HCT116 (cell line): ENCODE measurements at regions not wholly inside any gene's neighbourhood (a gene's known extent, or its start where the extent isn't known, plus 50 kb on each side); places are given as distances from the start of the nearest gene placed in this dataset.
A peak's percentile ranks its signal among the peaks of the same experiment; 100 is the strongest.

Experiments used
- ATAC-seq: fragments of 200-7000 bp; cut with Tn5 transposase; 2 replicates; pipeline ENCODE4 v1.9.1; 2020; ENCODE audit warnings: mild to moderate bottlenecking, moderate library complexity
- BruUV-seq: library from RNA; stranded (reverse); fragments of 400-500 nt; replicated peaks from 2 replicates; lab custom pipeline; 2021; lab: Mats Ljungman, UMichigan
- CTCF ChIA-PET: fragments of 300-600 bp; sonication (Branson Sonifier 250); formaldehyde crosslinking; loops from one replicate; lab custom pipeline; 2021; ENCODE audit warnings: antibody characterized with exemption; lab: Charles Lee
- POLR2A ChIA-PET: fragments of 300-600, 350-600 bp; sonication (Branson Sonifier 250); formaldehyde crosslinking; loops from one replicate; lab custom pipeline; 2021; ENCODE audit warnings: antibody characterized with exemption; lab: Charles Lee
- RAD21 ChIA-PET, 2 experiments: fragments of 300-600 bp; sonication (Branson Sonifier 250); formaldehyde crosslinking; loops; one replicate each; lab custom pipeline; 2023; ENCODE audit warnings: low total read pairs in 2 of 2; ENCODE audit not compliant: uncharacterized antibody in 2 of 2, unreplicated experiment in 2 of 2, low non-redundant PET in 1 of 2; lab: Charles Lee
- DNase-seq: peaks from one replicate; pipeline ENCODE4 v3.0.0-alpha.2; 2010; ENCODE audit warnings: low read depth, low spot score
- H2AFZ ChIP-seq: fragments of 200-600 bp; shearing (Covaris generic), sonication (generic); 2 replicates; pipeline ENCODE4 v1.6.1; 2017; ENCODE audit warnings: low read depth, mixed run types, mixed read lengths, antibody characterized with exemption, low read length; ENCODE audit not compliant: poor library complexity, severe bottlenecking
- H3K27ac ChIP-seq: 2 replicates; pipeline ENCODE4 v1.5.1; 2012; ENCODE audit warnings: low read depth, low read length
- H3K27me3 ChIP-seq: fragments of 200-600 bp; sonication (generic); 2 replicates; pipeline ENCODE4 v1.6.1; 2016; ENCODE audit warnings: mixed run types, low read length, mixed read lengths; ENCODE audit not compliant: insufficient read depth
- H3K36me3 ChIP-seq, 2 experiments: fragments of 200-500 bp in 1 of 2; fragments of 200-600 bp in 1 of 2; sonication (Bioruptor generic) in 1 of 2; sonication (generic) in 1 of 2; 2 replicates each; pipeline versions ENCODE4 v1.5.1 to v1.6.1; 2014 to 2016; ENCODE audit warnings: low read length in 2 of 2, inconsistent platforms in 1 of 2, mixed read lengths in 1 of 2, mixed run types in 1 of 2; ENCODE audit not compliant: insufficient read depth in 2 of 2, control insufficient read depth in 1 of 2
- H3K4me1 ChIP-seq, 2 experiments: fragments of 200-600 bp in 1 of 2; sonication (generic) in 1 of 2; 2 replicates each; pipeline versions ENCODE4 v1.5.1 to v1.6.1; 2012 to 2017; ENCODE audit warnings: low read length in 2 of 2, inconsistent platforms in 1 of 2, mild to moderate bottlenecking in 1 of 2, mixed read lengths in 1 of 2, mixed run types in 1 of 2, moderate library complexity in 1 of 2; ENCODE audit not compliant: insufficient read depth in 2 of 2, control insufficient read depth in 1 of 2
- H3K4me2 ChIP-seq: fragments of 200-600 bp; sonication (generic); 2 replicates; pipeline ENCODE4 v1.6.1; 2017; ENCODE audit warnings: mixed run types, low read length, mixed read lengths
- H3K4me3 ChIP-seq, 2 experiments: fragments of 200-600 bp in 1 of 2; sonication (generic) in 1 of 2; replicated peaks in 1 of 2; 2 replicates each; pipeline ENCODE4 v1.5.1; 2011 to 2016; ENCODE audit warnings: low read length in 2 of 2, control low read depth in 1 of 2, low read depth in 1 of 2, mild to moderate bottlenecking in 1 of 2, mixed read lengths in 1 of 2, mixed run types in 1 of 2
- H3K79me2 ChIP-seq: fragments of 200-600 bp; sonication (generic); 2 replicates; pipeline ENCODE4 v1.6.1; 2017; ENCODE audit warnings: mild to moderate bottlenecking, mixed run types, low read length, moderate library complexity, mixed read lengths; ENCODE audit not compliant: insufficient read depth
- H3K9ac ChIP-seq: fragments of 200-600 bp; sonication (generic); 2 replicates; pipeline ENCODE4 v1.6.1; 2016; ENCODE audit warnings: low read length, mixed read lengths
- H3K9me2 ChIP-seq: fragments of 200-600 bp; sonication (generic), shearing (Covaris generic); 2 replicates; pipeline ENCODE4 v1.6.1; 2017; ENCODE audit warnings: mixed run types, mild to moderate bottlenecking, moderate library complexity; ENCODE audit not compliant: insufficient read depth
- H3K9me3 ChIP-seq, 2 experiments: fragments of 200-500 bp in 1 of 2; fragments of 200-600 bp in 1 of 2; sonication (Bioruptor generic) in 1 of 2; sonication (generic) in 1 of 2; 2 replicates each; pipeline ENCODE4 v1.6.1; 2014 to 2017; ENCODE audit warnings: low read length in 2 of 2, mixed read lengths in 2 of 2, inconsistent platforms in 1 of 2, low read depth in 1 of 2, mild to moderate bottlenecking in 1 of 2, mixed run types in 1 of 2, moderate library complexity in 1 of 2; ENCODE audit not compliant: control insufficient read depth in 1 of 2, insufficient read depth in 1 of 2
- H4K20me1 ChIP-seq: fragments of 200-600 bp; sonication (generic), shearing (Covaris generic); 2 replicates; pipeline ENCODE4 v1.6.1; 2017; ENCODE audit warnings: mixed run types, mild to moderate bottlenecking, moderate library complexity; ENCODE audit not compliant: insufficient read depth
- CBX3 ChIP-seq: IDR thresholded peaks from 2 replicates; pipeline ENCODE4 v1.6.1; 2012; ENCODE audit warnings: low read depth
- EGR1 ChIP-seq: IDR thresholded peaks from 2 replicates; pipeline ENCODE4 v1.6.1; 2012; ENCODE audit warnings: low read depth
- EZH2phosphoT487 ChIP-seq: fragments of 200-600 bp; IDR thresholded peaks from 2 replicates; pipeline ENCODE4 v1.6.1; 2018; ENCODE audit warnings: antibody characterized with exemption, borderline replicate concordance
- FOSL1 ChIP-seq: IDR thresholded peaks from 2 replicates; pipeline ENCODE4 v1.6.1; 2012; ENCODE audit warnings: low read depth
- JUND ChIP-seq: IDR thresholded peaks from 2 replicates; pipeline ENCODE4 v1.6.1; 2012
- SIN3A ChIP-seq: IDR thresholded peaks from 2 replicates; pipeline ENCODE4 v1.6.1; 2012; ENCODE audit warnings: low read depth
- SP1 ChIP-seq: IDR thresholded peaks from 2 replicates; pipeline ENCODE4 v1.6.1; 2012; ENCODE audit warnings: low read depth
- intact Hi-C: fragments of 100-400 bp; cut with micrococcal nuclease; formaldehyde crosslinking; loops from 2 replicates; pipeline ENCODE4 v1.10.0; 2022
- TF ChIP-seq, protein P1 (sequence below): IDR thresholded peaks from 2 replicates; pipeline ENCODE4 v1.6.1; 2012

DNA sequence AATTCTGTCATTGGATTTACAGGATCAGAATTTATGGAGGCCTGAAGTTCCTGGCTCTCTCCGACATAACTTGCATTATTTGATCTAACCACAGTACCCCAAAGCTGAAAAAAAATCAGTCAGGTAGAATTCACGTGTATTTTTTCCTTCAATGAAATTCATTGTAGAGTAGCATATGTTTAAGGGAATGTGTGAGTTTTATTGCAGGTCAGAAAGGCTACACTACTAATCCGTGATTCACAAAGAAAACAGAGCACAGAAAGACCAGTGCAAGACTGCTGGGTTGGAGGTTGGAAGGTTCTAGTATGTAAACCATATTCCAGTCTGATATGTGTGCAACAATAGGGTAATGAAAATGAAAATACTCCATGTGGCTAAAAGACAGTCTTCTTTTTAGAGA, 247.0 kb upstream of the FERD3L start:
- RAD21 ChIA-PET, result no interaction called here
- Histone ChIP-seq H3K4me3 (no peak overlapping the region), H3K79me2 (no peaks in the 10 kb centered on the region), H3K9me2 (no peaks in the 10 kb centered on the region), H3K9ac (no peak overlapping the region), H3K27ac (no peak overlapping the region), H3K4me2 (no peak overlapping the region), H2AFZ (peak overlapping the region; percentile 87), H3K27me3 (no peaks in the 10 kb centered on the region), H4K20me1 (no peaks in the 10 kb centered on the region), H3K4me1 (peaks cover 0 to 5% of the 10 kb centered on the region in 2 experiments; a peak in 1 of 4 replicates), H3K9me3 (no peaks in the 10 kb centered on the region), H3K36me3 (no peaks in the 10 kb centered on the region)
- BruUV-seq, result no TSS peak
- TF ChIP-seq, protein P1, sequence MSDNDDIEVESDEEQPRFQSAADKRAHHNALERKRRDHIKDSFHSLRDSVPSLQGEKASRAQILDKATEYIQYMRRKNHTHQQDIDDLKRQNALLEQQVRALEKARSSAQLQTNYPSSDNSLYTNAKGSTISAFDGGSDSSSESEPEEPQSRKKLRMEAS, result peak; percentile 23; the same call in 1 of the 2 replicates
- TF ChIP-seq FOSL1 (peak; percentile 22; the same call in 1 of the 2 replicates), SIN3A (no peak), CBX3 (no peak), EGR1 (no peak), EZH2phosphoT487 (no peak), SP1 (peak; percentile 16; the same call in 1 of the 2 replicates), JUND (no peak)
- CTCF ChIA-PET, result no interaction called here
- intact Hi-C loops, result no loop called here
- POLR2A ChIA-PET, result no interaction called here
- DNase-seq, result no peak
- no peak for ATAC-seq

DNA sequence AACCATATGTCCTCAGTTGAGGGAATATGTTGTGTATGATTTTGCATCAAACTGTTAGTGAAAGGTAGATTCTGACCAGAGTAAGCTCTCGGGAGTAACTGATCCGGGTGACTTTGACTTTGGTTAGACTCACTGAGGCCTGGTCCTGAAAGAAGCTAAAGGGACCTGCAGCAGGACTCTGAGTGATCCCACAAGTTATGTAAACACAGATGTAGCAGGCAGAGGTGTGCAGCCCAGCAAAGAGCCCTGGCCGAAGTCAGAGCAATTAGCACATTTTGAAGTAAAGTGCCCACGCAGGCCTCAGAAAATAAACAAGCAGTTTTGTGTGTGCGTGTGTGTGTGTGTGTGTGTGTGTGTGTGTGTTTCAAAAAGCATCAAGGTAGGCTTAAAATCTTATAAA, 245.6 kb upstream of the FERD3L start:
- H3K27ac ChIP-seq, result no peak overlapping the region
- no peaks in the 10 kb centered on the region for H3K36me3 ChIP-seq
- no peak overlapping the region for H2AFZ ChIP-seq
- H3K79me2 ChIP-seq, result no peaks in the 10 kb centered on the region
- no peaks in the 10 kb centered on the region for H3K9me2 ChIP-seq
- TF ChIP-seq SP1, result no peak
- H3K9me3 ChIP-seq, result no peaks in the 10 kb centered on the region
- intact Hi-C loops, result no loop called here
- ChIA-PET POLR2A (no interaction called here), RAD21 (no interaction called here), CTCF (no interaction called here)
- H3K4me3 ChIP-seq, result no peak overlapping the region
- H3K9ac ChIP-seq, result no peak overlapping the region
- H4K20me1 ChIP-seq, result no peaks in the 10 kb centered on the region
- DNase-seq, result no peak
- ATAC-seq, result no peak
- no peak overlapping the region for H3K4me2 ChIP-seq
- H3K27me3 ChIP-seq, result no peaks in the 10 kb centered on the region
- H3K4me1 ChIP-seq, result peaks cover 0 to 5% of the 10 kb centered on the region in 2 experiments; a peak in 1 of 4 replicates
- no TSS peak for BruUV-seq
